ENCODE measurements at regions not wholly inside any gene's neighbourhood (a gene's known extent, or its start where the extent isn't known, plus 50 kb on each side); places are given as distances from the start of the nearest gene placed in this dataset.

DNA sequence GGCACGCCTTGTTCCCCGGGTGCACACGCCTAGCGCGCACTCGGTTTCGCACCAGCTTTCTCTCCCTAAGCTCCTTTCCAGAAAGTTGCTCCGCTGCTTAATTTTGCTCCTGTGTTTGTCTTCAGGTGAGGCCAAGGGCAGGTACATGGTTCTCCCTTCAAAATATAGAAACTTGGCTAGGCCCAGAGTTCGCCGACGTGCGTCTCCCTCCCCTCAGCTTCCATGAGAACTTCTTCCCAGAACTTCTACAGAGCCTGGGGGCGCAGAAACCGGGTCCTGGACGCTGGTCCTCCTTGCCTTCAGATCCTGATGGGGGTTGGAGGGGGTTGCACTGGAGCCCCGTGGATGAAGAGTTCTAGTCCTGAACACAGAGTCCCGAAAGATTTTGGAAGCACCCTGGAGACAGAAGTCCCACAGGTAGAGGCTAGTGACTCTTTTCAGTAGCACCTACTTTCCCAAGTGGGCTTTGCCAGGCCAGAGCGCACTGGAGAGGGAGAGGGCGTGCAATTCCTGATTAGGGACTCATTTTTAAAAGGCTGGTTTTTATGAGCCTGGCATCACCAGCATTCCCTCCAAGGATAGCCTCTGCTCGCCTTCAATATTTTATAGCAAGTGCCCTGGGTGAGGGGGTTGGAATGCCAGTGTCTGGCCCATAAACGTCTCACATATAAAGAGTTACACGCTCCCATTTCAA lies 128.4 kb downstream of the TMEM174 start:
- no peak for TF ChIP-seq EZH2 (IDR thresholded peaks at IDR 0.05; ENCODE audit: borderline replicate concordance, low read depth, low read length, poor library complexity, severe bottlenecking)
- no peak for TF ChIP-seq CTCF (conservative IDR thresholded peaks at IDR 0.05; ENCODE audit: low read depth, low read length)

All from A673 (cell line).